ENCODE measurements at regions not wholly inside any gene's neighbourhood (a gene's known extent, or its start where the extent isn't known, plus 50 kb on each side); places are given as distances from the start of the nearest gene placed in this dataset.

- no peaks in the 10 kb centered on the region for H3K36me3 Mint-ChIP-seq (ENCODE audit: insufficient read depth, unreplicated experiment)
- no peaks in the 10 kb centered on the region for H3K4me1 Mint-ChIP-seq (ENCODE audit: low read depth, unreplicated experiment)
- H3K27me3 ChIP-seq (replicated peaks; ENCODE audit: control insufficient read depth, insufficient read depth, low read length) = no peaks in the 10 kb centered on the region
- H3K9me3 ChIP-seq = no peaks in the 10 kb centered on the region
- H3K36me3 ChIP-seq (ENCODE audit: control insufficient read depth, insufficient read depth, low read length) = no peaks in the 10 kb centered on the region
- no peak for TF ChIP-seq CTCF (IDR thresholded peaks at IDR 0.05; ENCODE audit: insufficient read depth in 1 of 2, low read depth in 1 of 2, low read length in 1 of 2, severe bottlenecking in 1 of 2, unreplicated experiment in 1 of 2)
- CTCF ChIA-PET = no interaction called here
- H3K4me3 Mint-ChIP-seq (ENCODE audit: unreplicated experiment) = no peak overlapping the region
- H3K4me3 ChIP-seq (ENCODE audit: low read depth, low read length) = no peak overlapping the region
- no peaks in the 10 kb centered on the region for H3K4me1 ChIP-seq
- BruUV-seq (replicated peaks) = no TSS peak
- DNase-seq = no peak
- intact Hi-C loops (cut with micrococcal nuclease; ENCODE audit: unreplicated experiment) = no loop called here
- peaks cover 19% of the 10 kb centered on the region for H3K9me3 Mint-ChIP-seq (ENCODE audit: unreplicated experiment)
- POLR2A ChIA-PET = no interaction called here
- H3K27ac Mint-ChIP-seq (ENCODE audit: unreplicated experiment) = no peak overlapping the region
- H3K27me3 Mint-ChIP-seq (ENCODE audit: insufficient read depth, unreplicated experiment) = peaks cover 3% of the 10 kb centered on the region
These were observed 268.2 kb downstream of the SH3GL2 start for GRCh38 chr9:17846948-17847655.

- POLR2A ChIA-PET = no interaction called here
- intact Hi-C loops (cut with micrococcal nuclease; ENCODE audit: unreplicated experiment) = no loop called here
These were observed 269.0 kb downstream of the SH3GL2 start for GRCh38 chr9:17847908-17848307.

GRCh38 chr9:17852108-17852507 lies 273.2 kb downstream of the SH3GL2 start:
- ChIA-PET CTCF (no interaction called here), POLR2A (no interaction called here)
- Mint-ChIP-seq H3K4me1 (ENCODE audit: low read depth, unreplicated experiment) (no peaks in the 10 kb centered on the region), H3K27me3 (ENCODE audit: insufficient read depth, unreplicated experiment) (peaks cover 11% of the 10 kb centered on the region), H3K4me3 (ENCODE audit: unreplicated experiment) (no peak overlapping the region), H3K36me3 (ENCODE audit: insufficient read depth, unreplicated experiment) (no peaks in the 10 kb centered on the region), H3K27ac (ENCODE audit: unreplicated experiment) (no peak overlapping the region), H3K9me3 (ENCODE audit: unreplicated experiment) (no peaks in the 10 kb centered on the region)
- Histone ChIP-seq H3K27me3 (replicated peaks; ENCODE audit: control insufficient read depth, insufficient read depth, low read length) (no peaks in the 10 kb centered on the region), H3K4me1 (no peaks in the 10 kb centered on the region), H3K36me3 (ENCODE audit: control insufficient read depth, insufficient read depth, low read length) (no peaks in the 10 kb centered on the region), H3K4me3 (ENCODE audit: low read depth, low read length) (no peak overlapping the region), H3K9me3 (no peaks in the 10 kb centered on the region)
- BruUV-seq (replicated peaks) = no TSS peak
- TF ChIP-seq CTCF (IDR thresholded peaks at IDR 0.05; ENCODE audit: insufficient read depth in 1 of 2, low read depth in 1 of 2, low read length in 1 of 2, severe bottlenecking in 1 of 2, unreplicated experiment in 1 of 2) = no peak
- no peak for DNase-seq
- intact Hi-C loops (cut with micrococcal nuclease; ENCODE audit: unreplicated experiment) = no loop called here

More at GRCh38 chr9:17847908-17848307, 269.0 kb downstream of the SH3GL2 start:
- Histone ChIP-seq H3K4me3 (ENCODE audit: low read depth, low read length) (no peak overlapping the region), H3K27me3 (replicated peaks; ENCODE audit: control insufficient read depth, insufficient read depth, low read length) (no peaks in the 10 kb centered on the region), H3K9me3 (no peaks in the 10 kb centered on the region), H3K4me1 (no peaks in the 10 kb centered on the region), H3K36me3 (ENCODE audit: control insufficient read depth, insufficient read depth, low read length) (no peaks in the 10 kb centered on the region)
- Mint-ChIP-seq H3K27me3 (ENCODE audit: insufficient read depth, unreplicated experiment) (peaks cover 3% of the 10 kb centered on the region), H3K36me3 (ENCODE audit: insufficient read depth, unreplicated experiment) (no peaks in the 10 kb centered on the region), H3K27ac (ENCODE audit: unreplicated experiment) (no peak overlapping the region), H3K9me3 (ENCODE audit: unreplicated experiment) (peaks cover 18% of the 10 kb centered on the region), H3K4me3 (ENCODE audit: unreplicated experiment) (no peak overlapping the region), H3K4me1 (ENCODE audit: low read depth, unreplicated experiment) (no peaks in the 10 kb centered on the region)
- no TSS peak for BruUV-seq (replicated peaks)
- TF ChIP-seq CTCF (IDR thresholded peaks at IDR 0.05; ENCODE audit: insufficient read depth in 1 of 2, low read depth in 1 of 2, low read length in 1 of 2, severe bottlenecking in 1 of 2, unreplicated experiment in 1 of 2) = no peak
- CTCF ChIA-PET = no interaction called here
- no peak for DNase-seq
